ENCODE measurements at regions not wholly inside any gene's neighbourhood (a gene's known extent, or its start where the extent isn't known, plus 50 kb on each side); places are given as distances from the start of the nearest gene placed in this dataset.

GRCh38 chr3:154708554-154708953 lies 278.6 kb upstream of the GPR149 start:
- no peak for TF ChIP-seq CTCF (IDR thresholded peaks at IDR 0.05)
- no peak for TF ChIP-seq POLR2A (IDR thresholded peaks at IDR 0.05)

Measured in thyroid gland (tissue), 4 donors.